HepG2 (cell line): ENCODE measurements at regions not wholly inside any gene's neighbourhood (a gene's known extent, or its start where the extent isn't known, plus 50 kb on each side); places are given as distances from the start of the nearest gene placed in this dataset.

Experiments used
- ATAC-seq: fragments of 200-7000 bp; cut with Tn5 transposase; 3 replicates; pipeline ENCODE4 v1.9.1; 2020; ENCODE audit warnings: mild to moderate bottlenecking, moderate library complexity
- BruUV-seq: library from RNA; stranded (reverse); fragments of 400-500 nt; replicated peaks from 2 replicates; lab custom pipeline; 2021; lab: Mats Ljungman, UMichigan
- CTCF ChIA-PET: fragments of 300-600 bp; formaldehyde crosslinking; extraction: SDS; loops from one replicate; lab custom pipeline; 2021; ENCODE audit warnings: low total read pairs, inconsistent platforms, low intra/inter-chr PET ratio; lab: Yijun Ruan, JAX
- POLR2A ChIA-PET: fragments of 350-600 bp; sonication (Branson Sonifier 250); formaldehyde crosslinking; loops from one replicate; lab custom pipeline; 2020; ENCODE audit warnings: antibody characterized with exemption, inconsistent platforms; lab: Yijun Ruan, JAX
- DNase-seq: peaks from one replicate; pipeline ENCODE4 v3.0.0-alpha.2; 2015; ENCODE audit warnings: low spot score
- FAIRE-seq: peaks from 3 replicates; lab custom pipeline; 2011; peaks lifted over from hg19 to GRCh38; lab: Jason Lieb, UNC
- H2AFZ ChIP-seq: one replicate; pipeline ENCODE4 v1.6.1; 2011; ENCODE audit warnings: low read length, inconsistent platforms
- H3K27ac ChIP-seq: fragments of 300-600 bp; 3 replicates; pipeline ENCODE4 v1.8.0; 2011; ENCODE audit warnings: mixed run types, mild to moderate bottlenecking, mixed read lengths, low read length, inconsistent platforms; ENCODE audit not compliant: insufficient read depth; ENCODE audit errors: extremely low read length
- H3K27me3 ChIP-seq, 2 experiments: fragments of 200-600 bp in 1 of 2; 2 replicates in 1 of 2; 3 replicates in 1 of 2; pipeline versions ENCODE4 v1.6.0 to v1.8.0; 2011; ENCODE audit warnings: low read length in 2 of 2, mild to moderate bottlenecking in 2 of 2, moderate library complexity in 2 of 2, inconsistent platforms in 1 of 2; ENCODE audit not compliant: insufficient read depth in 2 of 2, control insufficient read depth in 1 of 2
- H3K36me3 ChIP-seq, 2 experiments: fragments of 200-600 bp in 1 of 2; replicated peaks in 1 of 2; 2 replicates in 1 of 2; 3 replicates in 1 of 2; pipeline versions ENCODE4 v1.5.1 to v1.8.0; 2011; ENCODE audit warnings: low read length in 2 of 2, inconsistent platforms in 1 of 2; ENCODE audit not compliant: insufficient read depth in 2 of 2, control insufficient read depth in 1 of 2
- H3K4me1 ChIP-seq: 2 replicates; pipeline ENCODE4 v1.5.1; 2012; ENCODE audit warnings: low read length, inconsistent platforms; ENCODE audit not compliant: insufficient read depth
- H3K4me2 ChIP-seq: 2 replicates; pipeline ENCODE4 v1.6.0; 2011; ENCODE audit warnings: low read depth, low read length, inconsistent platforms
- H3K4me3 ChIP-seq, 3 experiments: fragments of 200-600 bp in 1 of 3; sonication (generic), shearing (Covaris generic) in 1 of 3; replicated peaks in 1 of 3; 2 replicates each; pipeline ENCODE4 v1.5.1; 2011 to 2016; ENCODE audit warnings: low read length in 3 of 3, inconsistent platforms in 2 of 3, low read depth in 2 of 3, mild to moderate bottlenecking in 2 of 3, control low read depth in 1 of 3, mixed read lengths in 1 of 3; ENCODE audit not compliant: insufficient read depth in 1 of 3
- H3K79me2 ChIP-seq: one replicate; pipeline ENCODE4 v1.6.1; 2011; ENCODE audit warnings: low read length, inconsistent platforms; ENCODE audit not compliant: insufficient read depth
- H3K9ac ChIP-seq: 2 replicates; pipeline ENCODE4 v1.6.0; 2011; ENCODE audit warnings: mild to moderate bottlenecking, low read depth, low read length, inconsistent platforms; ENCODE audit not compliant: insufficient read depth
- H3K9me3 ChIP-seq: 2 replicates; pipeline ENCODE4 v1.5.1; 2012; ENCODE audit warnings: mild to moderate bottlenecking, low read length
- H4K20me1 ChIP-seq: 2 replicates; pipeline ENCODE4 v1.6.0; 2011; ENCODE audit warnings: inconsistent platforms, mild to moderate bottlenecking, low read length, moderate library complexity; ENCODE audit not compliant: insufficient read depth
- BCL6 ChIP-seq: IDR thresholded peaks from 2 replicates; pipeline ENCODE4 v1.6.1; 2016; ENCODE audit warnings: missing genetic modification reagents, missing compliant biosample characterization
- KDM1A ChIP-seq: IDR thresholded peaks from 2 replicates; pipeline ENCODE4 v1.6.1; 2016; ENCODE audit warnings: missing compliant biosample characterization
- POGZ ChIP-seq: sonication (generic); formaldehyde crosslinking; IDR thresholded peaks from 2 replicates; pipeline ENCODE4 v1.4.0; 2020; ENCODE audit warnings: mild to moderate bottlenecking, missing genetic modification reagents
- TBX3 ChIP-seq: fragments of 450-650 bp; IDR thresholded peaks from 2 replicates; pipeline ENCODE4 v1.6.1; 2017; ENCODE audit warnings: antibody characterized with exemption, mild to moderate bottlenecking, inconsistent platforms, borderline replicate concordance
- THYN1 ChIP-seq: sonication (generic); formaldehyde crosslinking; IDR thresholded peaks from 2 replicates; pipeline ENCODE4 v1.8.1; 2023; ENCODE audit warnings: low read depth, mild to moderate bottlenecking, moderate library complexity, missing genetic modification reagents, borderline replicate concordance
- ZNF354B ChIP-seq: sonication (generic); formaldehyde crosslinking; IDR thresholded peaks from 2 replicates; pipeline ENCODE4 v1.8.0; 2022; ENCODE audit warnings: mild to moderate bottlenecking, missing genetic modification reagents
- ZNF878 ChIP-seq: sonication (generic); formaldehyde crosslinking; IDR thresholded peaks from 2 replicates; pipeline ENCODE4 v1.8.1; 2023; ENCODE audit warnings: mild to moderate bottlenecking, missing genetic modification reagents, moderate library complexity
- WGBS: methylation state at CpG from one replicate; pipeline ENCODE4 v1.1.6; 2017; ENCODE audit warnings: low lambda C conversion rate; 5-methylcytosine and 5-hydroxymethylcytosine counted together
- in situ Hi-C: cut with HindIII; loops from 2 replicates; pipeline ENCODE4 v1.10.0; 2017; ENCODE audit warnings: low pct_unique_long_range_greater_than_20kb; ENCODE audit not compliant: extremely low pct_ligation_motif_present
- intact Hi-C: fragments of 100-400 bp; cut with micrococcal nuclease; formaldehyde crosslinking; loops from one replicate; pipeline ENCODE4 v1.10.0; 2022; ENCODE audit not compliant: unreplicated experiment
- TF ChIP-seq, protein P1 (sequence below): sonication (generic); formaldehyde crosslinking; IDR thresholded peaks from 2 replicates; pipeline ENCODE4 v1.5.0; 2020; ENCODE audit warnings: mild to moderate bottlenecking, missing genetic modification reagents, borderline replicate concordance
- TF ChIP-seq, protein P2 (sequence below): sonication (generic); formaldehyde crosslinking; IDR thresholded peaks from 2 replicates; pipeline ENCODE4 v1.5.0; 2020; ENCODE audit warnings: missing genetic modification reagents
- TF ChIP-seq, protein P3 (sequence below): sonication (generic); formaldehyde crosslinking; conservative IDR thresholded peaks from 2 replicates; pipeline ENCODE4 v1.8.1; 2023; ENCODE audit warnings: missing genetic modification reagents
- TF ChIP-seq, protein P4 (sequence below): sonication (generic); formaldehyde crosslinking; IDR thresholded peaks from 2 replicates; pipeline ENCODE4 v1.4.0; 2020; ENCODE audit warnings: missing genetic modification reagents; ENCODE audit errors: not compliant biosample characterization

DNA sequence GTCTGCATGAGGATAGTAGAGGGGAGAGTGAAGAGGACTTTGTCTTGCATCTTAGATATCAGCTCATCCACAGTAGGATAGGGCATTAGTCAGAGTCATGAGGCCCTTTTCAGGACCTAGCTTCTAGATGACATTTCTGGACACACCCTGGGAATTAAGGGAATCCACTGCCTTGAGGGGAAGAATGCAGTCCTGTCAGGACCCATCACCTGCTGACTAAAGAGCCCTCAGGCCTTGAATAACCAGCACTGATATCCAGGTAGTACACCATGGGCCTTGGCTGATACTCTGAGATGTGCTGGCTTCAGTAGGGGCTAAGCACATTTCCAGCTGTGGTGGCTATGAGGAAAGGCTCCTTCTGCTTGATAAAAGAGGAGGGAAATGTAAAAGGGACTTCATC is 134.4 kb downstream of the EDA2R start (continued):
- TF ChIP-seq, protein P1, sequence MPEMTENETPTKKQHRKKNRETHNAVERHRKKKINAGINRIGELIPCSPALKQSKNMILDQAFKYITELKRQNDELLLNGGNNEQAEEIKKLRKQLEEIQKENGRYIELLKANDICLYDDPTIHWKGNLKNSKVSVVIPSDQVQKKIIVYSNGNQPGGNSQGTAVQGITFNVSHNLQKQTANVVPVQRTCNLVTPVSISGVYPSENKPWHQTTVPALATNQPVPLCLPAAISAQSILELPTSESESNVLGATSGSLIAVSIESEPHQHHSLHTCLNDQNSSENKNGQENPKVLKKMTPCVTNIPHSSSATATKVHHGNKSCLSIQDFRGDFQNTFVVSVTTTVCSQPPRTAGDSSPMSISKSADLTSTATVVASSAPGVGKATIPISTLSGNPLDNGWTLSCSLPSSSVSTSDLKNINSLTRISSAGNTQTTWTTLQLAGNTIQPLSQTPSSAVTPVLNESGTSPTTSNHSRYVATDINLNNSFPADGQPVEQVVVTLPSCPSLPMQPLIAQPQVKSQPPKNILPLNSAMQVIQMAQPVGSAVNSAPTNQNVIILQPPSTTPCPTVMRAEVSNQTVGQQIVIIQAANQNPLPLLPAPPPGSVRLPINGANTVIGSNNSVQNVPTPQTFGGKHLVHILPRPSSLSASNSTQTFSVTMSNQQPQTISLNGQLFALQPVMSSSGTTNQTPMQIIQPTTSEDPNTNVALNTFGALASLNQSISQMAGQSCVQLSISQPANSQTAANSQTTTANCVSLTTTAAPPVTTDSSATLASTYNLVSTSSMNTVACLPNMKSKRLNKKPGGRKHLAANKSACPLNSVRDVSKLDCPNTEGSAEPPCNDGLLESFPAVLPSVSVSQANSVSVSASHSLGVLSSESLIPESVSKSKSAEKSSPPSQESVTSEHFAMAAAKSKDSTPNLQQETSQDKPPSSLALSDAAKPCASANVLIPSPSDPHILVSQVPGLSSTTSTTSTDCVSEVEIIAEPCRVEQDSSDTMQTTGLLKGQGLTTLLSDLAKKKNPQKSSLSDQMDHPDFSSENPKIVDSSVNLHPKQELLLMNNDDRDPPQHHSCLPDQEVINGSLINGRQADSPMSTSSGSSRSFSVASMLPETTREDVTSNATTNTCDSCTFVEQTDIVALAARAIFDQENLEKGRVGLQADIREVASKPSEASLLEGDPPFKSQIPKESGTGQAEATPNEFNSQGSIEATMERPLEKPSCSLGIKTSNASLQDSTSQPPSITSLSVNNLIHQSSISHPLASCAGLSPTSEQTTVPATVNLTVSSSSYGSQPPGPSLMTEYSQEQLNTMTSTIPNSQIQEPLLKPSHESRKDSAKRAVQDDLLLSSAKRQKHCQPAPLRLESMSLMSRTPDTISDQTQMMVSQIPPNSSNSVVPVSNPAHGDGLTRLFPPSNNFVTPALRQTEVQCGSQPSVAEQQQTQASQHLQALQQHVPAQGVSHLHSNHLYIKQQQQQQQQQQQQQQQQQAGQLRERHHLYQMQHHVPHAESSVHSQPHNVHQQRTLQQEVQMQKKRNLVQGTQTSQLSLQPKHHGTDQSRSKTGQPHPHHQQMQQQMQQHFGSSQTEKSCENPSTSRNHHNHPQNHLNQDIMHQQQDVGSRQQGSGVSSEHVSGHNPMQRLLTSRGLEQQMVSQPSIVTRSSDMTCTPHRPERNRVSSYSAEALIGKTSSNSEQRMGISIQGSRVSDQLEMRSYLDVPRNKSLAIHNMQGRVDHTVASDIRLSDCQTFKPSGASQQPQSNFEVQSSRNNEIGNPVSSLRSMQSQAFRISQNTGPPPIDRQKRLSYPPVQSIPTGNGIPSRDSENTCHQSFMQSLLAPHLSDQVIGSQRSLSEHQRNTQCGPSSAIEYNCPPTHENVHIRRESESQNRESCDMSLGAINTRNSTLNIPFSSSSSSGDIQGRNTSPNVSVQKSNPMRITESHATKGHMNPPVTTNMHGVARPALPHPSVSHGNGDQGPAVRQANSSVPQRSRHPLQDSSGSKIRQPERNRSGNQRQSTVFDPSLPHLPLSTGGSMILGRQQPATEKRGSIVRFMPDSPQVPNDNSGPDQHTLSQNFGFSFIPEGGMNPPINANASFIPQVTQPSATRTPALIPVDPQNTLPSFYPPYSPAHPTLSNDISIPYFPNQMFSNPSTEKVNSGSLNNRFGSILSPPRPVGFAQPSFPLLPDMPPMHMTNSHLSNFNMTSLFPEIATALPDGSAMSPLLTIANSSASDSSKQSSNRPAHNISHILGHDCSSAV (CRISPR knock-in tag), result no peak
- no peak for TF ChIP-seq TBX3

DNA sequence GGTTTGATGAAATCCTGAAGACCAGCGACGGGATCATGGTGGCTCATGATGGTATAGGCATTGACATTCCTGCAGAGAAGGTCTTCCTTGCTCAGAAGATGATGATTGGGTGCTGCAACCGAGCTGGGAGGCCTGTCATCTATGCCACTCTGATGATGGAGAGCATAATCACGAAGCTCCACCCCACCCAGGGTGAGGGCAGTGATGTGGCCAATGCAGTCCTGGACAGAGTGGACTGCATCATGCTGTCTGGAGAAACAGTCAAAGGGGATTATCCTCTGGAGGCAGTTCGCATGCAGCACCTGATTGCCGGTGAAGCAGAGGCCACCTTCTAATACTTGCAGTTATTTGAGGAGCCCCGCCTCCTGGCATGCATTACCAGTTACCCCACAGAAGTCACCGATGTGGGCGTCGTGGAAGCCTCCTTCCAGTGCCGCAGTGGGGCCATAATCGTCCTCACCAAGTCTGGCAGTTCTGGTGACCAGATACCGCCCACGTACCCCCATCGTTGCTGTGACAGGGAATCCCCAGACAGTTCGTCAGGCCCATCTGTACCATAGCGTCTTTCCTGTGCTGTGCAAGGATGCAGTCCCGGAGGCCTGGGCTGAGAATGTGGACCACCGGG is 140.1 kb downstream of the EDA2R start:
- DNase-seq, result no peak
- no peaks in the 10 kb centered on the region for H3K27me3 ChIP-seq
- POLR2A ChIA-PET, result no interaction called here
- BruUV-seq, result no TSS peak
- no peak overlapping the region for H3K4me2 ChIP-seq
- H2AFZ ChIP-seq, result no peak overlapping the region
- TF ChIP-seq THYN1 (CRISPR knock-in tag), result no peak
- TF ChIP-seq, protein P2, sequence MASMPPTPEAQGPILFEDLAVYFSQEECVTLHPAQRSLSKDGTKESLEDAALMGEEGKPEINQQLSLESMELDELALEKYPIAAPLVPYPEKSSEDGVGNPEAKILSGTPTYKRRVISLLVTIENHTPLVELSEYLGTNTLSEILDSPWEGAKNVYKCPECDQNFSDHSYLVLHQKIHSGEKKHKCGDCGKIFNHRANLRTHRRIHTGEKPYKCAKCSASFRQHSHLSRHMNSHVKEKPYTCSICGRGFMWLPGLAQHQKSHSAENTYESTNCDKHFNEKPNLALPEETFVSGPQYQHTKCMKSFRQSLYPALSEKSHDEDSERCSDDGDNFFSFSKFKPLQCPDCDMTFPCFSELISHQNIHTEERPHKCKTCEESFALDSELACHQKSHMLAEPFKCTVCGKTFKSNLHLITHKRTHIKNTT (CRISPR knock-in tag), result no peak
- TF ChIP-seq, protein P3, sequence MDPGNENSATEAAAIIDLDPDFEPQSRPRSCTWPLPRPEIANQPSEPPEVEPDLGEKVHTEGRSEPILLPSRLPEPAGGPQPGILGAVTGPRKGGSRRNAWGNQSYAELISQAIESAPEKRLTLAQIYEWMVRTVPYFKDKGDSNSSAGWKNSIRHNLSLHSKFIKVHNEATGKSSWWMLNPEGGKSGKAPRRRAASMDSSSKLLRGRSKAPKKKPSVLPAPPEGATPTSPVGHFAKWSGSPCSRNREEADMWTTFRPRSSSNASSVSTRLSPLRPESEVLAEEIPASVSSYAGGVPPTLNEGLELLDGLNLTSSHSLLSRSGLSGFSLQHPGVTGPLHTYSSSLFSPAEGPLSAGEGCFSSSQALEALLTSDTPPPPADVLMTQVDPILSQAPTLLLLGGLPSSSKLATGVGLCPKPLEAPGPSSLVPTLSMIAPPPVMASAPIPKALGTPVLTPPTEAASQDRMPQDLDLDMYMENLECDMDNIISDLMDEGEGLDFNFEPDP (CRISPR knock-in tag), result no peak
- TF ChIP-seq, protein P4, sequence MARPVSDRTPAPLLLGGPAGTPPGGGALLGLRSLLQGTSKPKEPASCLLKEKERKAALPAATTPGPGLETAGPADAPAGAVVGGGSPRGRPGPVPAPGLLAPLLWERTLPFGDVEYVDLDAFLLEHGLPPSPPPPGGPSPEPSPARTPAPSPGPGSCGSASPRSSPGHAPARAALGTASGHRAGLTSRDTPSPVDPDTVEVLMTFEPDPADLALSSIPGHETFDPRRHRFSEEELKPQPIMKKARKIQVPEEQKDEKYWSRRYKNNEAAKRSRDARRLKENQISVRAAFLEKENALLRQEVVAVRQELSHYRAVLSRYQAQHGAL (CRISPR knock-in tag), result no peak
- TF ChIP-seq KDM1A (CRISPR knock-in tag), result no peak
- TF ChIP-seq BCL6 (CRISPR knock-in tag), result no peak
- no peak for TF ChIP-seq ZNF354B
- no peak for TF ChIP-seq ZNF878
- TF ChIP-seq POGZ (CRISPR knock-in tag), result no peak
- TF ChIP-seq, all 625 proteins: peak for 0
- no peak overlapping the region for H3K27ac ChIP-seq
- in situ Hi-C loops (no loop called here), intact Hi-C loops (no loop called here)
- H3K9ac ChIP-seq, result no peak overlapping the region
- WGBS, result 3% methylated on average over 5 of the region's 19 CpGs
- H3K4me1 ChIP-seq, result no peaks in the 10 kb centered on the region
- H3K4me3 ChIP-seq, result no peak overlapping the region
- ATAC-seq (no peak), FAIRE-seq (no peak)
- no peaks in the 10 kb centered on the region for H3K79me2 ChIP-seq
- no peaks in the 10 kb centered on the region for H3K9me3 ChIP-seq
- CTCF ChIA-PET, result no interaction called here
- H3K36me3 ChIP-seq, result no peaks in the 10 kb centered on the region
- H4K20me1 ChIP-seq, result no peaks in the 10 kb centered on the region
